ENCODE measurements at regions not wholly inside any gene's neighbourhood (a gene's known extent, or its start where the extent isn't known, plus 50 kb on each side); places are given as distances from the start of the nearest gene placed in this dataset.
"Not testable (repeated sequence)": the region's sequence is repeated elsewhere in the genome, so short reads cannot be mapped to it uniquely, and the experiment has no call there.

DNA sequence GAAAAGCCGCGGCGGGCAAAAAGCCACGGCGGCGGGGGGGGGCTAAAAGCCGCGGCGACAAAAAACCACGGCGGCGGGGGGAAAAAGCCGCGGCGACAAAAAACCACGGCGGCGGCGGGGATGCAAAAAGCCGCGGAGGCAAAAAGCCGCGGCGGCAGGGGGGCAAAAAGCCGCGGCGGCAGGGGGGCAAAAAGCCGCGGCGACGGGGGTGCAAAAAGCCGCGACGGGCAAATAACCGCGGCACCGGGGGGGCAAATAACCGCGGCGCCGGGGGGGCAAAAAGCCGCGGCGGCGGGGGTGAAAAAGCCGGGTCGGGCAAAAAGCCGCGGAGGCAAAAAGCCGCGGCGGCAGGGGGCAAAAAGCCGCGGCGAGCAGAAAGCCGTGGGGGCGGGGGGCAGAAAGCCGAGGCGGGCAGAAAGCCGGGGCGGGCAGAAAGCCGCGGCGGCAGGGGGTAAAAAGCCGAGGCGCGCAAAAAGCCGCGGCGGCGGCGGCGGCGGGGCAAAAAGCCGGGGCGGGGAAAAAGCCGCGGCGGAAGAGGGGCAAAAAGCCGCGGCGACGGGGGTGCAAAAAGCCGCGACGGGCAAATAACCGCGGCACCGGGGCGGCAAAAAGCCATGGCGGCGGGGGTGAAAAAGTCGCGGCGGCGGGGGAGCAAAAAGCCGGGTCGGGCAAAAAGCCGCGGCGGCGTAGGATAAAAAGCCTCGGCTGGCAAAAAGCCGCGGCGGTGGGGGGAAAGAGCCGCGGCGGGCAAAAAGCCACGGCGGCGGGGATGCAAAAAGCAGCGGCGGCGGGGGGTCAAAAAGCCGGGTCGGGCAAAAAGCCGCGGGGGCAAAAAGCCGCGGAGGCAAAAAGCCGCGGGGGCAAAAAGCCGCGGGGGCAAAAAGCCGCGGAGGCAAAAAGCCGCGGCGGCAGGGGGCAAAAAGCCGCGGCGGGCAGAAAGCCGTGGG, 1632.4 kb downstream of the RPIA start:
- H3K36me3 Mint-ChIP-seq (ENCODE audit: low read depth); intact Hi-C loops (cut with micrococcal nuclease); H3K9me3 Mint-ChIP-seq; H3K27ac Mint-ChIP-seq; H3K4me1 Mint-ChIP-seq (ENCODE audit: low read depth): not testable (repeated sequence)
- peaks cover 23% of the 10 kb centered on the region for H3K27me3 Mint-ChIP-seq
- peak overlapping the region; percentile 89 for H3K4me3 Mint-ChIP-seq

DNA sequence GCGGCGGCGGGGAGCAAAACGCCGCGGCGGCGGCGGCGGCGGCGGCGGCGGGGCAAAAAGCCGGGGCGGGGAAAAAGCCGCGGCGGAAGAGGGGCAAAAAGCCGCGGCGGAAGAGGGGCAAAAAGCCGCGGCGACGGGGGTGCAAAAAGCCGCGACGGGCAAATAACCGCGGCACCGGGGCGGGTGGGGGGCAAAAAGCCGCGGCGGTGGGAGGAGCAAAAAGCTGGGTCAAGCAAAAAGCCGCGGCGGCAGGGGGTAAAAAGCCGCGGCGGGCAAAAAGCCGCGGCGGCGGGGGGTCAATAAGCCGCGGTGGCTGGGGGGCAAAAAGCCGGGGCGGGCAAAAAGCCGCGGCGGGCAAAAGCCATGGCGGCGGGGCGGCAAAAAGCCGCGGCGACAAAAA, 1633.2 kb downstream of the RPIA start:
- H3K9me3 Mint-ChIP-seq; intact Hi-C loops (cut with micrococcal nuclease); H3K4me1 Mint-ChIP-seq (ENCODE audit: low read depth); H3K27ac Mint-ChIP-seq; H3K36me3 Mint-ChIP-seq (ENCODE audit: low read depth): not testable (repeated sequence)
- H3K27me3 Mint-ChIP-seq: peaks cover 23% of the 10 kb centered on the region
- H3K4me3 Mint-ChIP-seq: peak overlapping the region; percentile 89

DNA sequence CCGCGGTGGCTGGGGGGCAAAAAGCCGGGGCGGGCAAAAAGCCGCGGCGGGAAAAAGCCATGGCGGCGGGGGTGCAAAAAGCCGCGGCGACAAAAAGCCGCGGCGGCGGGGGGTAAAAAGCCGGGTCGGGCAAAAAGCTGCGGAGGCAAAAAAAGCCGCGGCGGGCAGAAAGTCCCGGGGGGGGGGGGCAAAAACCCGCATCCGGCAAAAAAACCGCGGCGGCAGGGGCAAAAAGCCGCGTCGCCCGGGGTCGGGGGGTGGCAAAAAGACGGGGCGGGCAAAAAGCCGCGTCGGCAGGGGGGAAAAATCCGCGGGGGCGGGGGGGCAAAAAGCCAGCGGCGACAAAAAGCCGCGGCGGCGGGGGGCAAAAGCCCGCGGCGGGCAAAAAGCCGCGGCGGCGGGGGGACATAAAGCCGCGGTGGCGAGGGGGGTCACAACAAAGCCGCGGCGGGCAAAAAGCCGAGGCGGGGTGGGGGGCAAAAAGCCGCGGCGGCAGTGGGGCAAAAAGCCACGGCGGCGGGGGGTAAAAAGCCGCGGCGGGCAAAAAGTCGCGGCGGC, 1634.4 kb downstream of the RPIA start:
- H3K27ac Mint-ChIP-seq; H3K9me3 Mint-ChIP-seq; H3K4me1 Mint-ChIP-seq (ENCODE audit: low read depth); H3K36me3 Mint-ChIP-seq (ENCODE audit: low read depth); intact Hi-C loops (cut with micrococcal nuclease); H3K4me3 Mint-ChIP-seq: not testable (repeated sequence)
- peaks cover 22% of the 10 kb centered on the region for H3K27me3 Mint-ChIP-seq

DNA sequence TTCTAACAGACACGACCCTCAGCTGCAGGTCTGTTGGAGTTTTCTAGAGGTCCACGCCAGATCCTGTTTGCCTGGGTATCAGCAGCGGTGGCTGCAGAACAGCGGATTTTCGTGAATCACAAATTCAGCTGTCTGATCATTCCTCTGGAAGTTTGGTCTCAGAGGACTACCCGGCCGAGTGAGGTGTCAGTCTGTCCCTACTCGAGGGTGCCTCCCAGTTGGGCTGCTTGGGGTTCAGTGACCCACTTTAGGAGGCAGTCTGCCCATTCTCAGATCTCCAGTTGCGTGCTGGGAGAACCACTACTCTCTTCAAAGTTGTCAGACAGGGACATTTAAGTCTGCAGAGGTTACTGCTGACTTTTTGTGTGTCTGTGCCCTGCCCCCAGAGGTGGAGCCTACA, 1664.1 kb downstream of the RPIA start:
- intact Hi-C loops (cut with micrococcal nuclease); H3K27ac Mint-ChIP-seq; H3K4me3 Mint-ChIP-seq; H3K4me1 Mint-ChIP-seq (ENCODE audit: low read depth); H3K36me3 Mint-ChIP-seq (ENCODE audit: low read depth): not testable (repeated sequence)
- Mint-ChIP-seq H3K27me3 (peaks cover 10% of the 10 kb centered on the region), H3K9me3 (peaks cover 11% of the 10 kb centered on the region)

DNA sequence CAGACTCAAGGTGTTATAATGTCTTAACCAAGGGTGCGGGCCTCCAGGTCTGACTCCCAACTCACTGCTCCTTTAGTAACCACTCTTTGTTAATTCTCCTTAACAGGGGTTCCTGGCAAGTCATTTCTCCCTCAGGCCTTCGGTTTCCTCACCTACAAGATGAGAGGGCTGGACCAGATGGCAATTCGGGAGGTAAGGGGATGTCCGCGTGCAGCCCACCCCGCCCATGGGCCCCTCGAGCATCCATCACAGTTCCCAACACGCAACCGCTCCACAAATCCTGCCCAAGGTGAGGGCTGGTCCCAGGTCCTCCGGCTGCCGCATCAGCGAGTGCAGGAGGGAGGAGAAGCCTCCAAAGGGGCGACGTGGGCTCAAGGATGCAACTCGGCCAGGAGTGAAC, 1667.9 kb downstream of the RPIA start:
- peaks cover 13% of the 10 kb centered on the region for H3K27me3 Mint-ChIP-seq
- intact Hi-C loops (cut with micrococcal nuclease); H3K36me3 Mint-ChIP-seq (ENCODE audit: low read depth); H3K4me1 Mint-ChIP-seq (ENCODE audit: low read depth); H3K27ac Mint-ChIP-seq; H3K4me3 Mint-ChIP-seq: not testable (repeated sequence)
- peaks cover 11% of the 10 kb centered on the region for H3K9me3 Mint-ChIP-seq

DNA sequence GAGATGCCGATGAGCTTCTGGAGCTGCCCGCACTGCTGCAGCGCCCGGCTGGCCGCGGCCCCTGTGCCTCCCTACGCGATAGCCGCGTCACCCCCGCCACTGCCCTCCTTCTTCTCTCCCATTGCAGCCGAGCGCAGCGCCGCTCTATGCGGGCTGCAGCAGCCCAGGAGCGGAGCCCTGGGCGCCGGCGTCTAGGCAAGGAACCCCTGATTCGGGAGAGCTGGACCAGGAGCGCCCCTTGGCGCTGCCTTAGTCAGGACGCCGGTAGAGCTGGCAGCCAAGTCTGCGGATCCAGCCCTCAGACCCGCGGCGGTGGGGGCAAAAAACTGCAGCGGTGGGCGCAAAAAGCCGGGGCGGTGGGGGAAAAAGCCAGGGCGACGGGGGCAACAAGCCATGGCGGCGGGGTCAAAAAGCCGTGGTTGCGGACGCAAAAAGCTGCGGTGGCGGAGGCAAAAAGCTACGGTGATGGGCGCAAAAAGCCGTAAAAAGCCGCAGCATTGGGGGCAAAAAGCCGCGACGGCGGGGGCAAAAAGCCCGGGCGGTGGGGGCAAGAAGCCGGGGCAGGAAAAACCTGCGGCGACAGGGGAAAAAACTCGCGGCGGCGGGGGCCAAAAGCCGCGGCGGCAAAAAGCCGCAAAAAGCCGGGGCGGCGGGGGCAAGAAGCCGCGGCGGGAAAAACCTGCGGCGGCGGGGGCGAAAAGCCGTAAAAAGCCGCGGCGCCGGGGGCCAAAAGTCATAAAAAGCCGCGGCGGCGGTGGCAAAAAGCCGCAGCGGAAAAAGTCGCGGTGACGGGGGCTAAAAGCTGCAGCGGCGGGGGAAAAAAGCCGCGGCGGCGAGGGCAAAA, 1668.6 kb downstream of the RPIA start:
- Mint-ChIP-seq H3K27me3 (peaks cover 13% of the 10 kb centered on the region), H3K9me3 (peaks cover 11% of the 10 kb centered on the region)
- H3K4me3 Mint-ChIP-seq; H3K36me3 Mint-ChIP-seq (ENCODE audit: low read depth); intact Hi-C loops (cut with micrococcal nuclease); H3K27ac Mint-ChIP-seq; H3K4me1 Mint-ChIP-seq (ENCODE audit: low read depth): not testable (repeated sequence)

DNA sequence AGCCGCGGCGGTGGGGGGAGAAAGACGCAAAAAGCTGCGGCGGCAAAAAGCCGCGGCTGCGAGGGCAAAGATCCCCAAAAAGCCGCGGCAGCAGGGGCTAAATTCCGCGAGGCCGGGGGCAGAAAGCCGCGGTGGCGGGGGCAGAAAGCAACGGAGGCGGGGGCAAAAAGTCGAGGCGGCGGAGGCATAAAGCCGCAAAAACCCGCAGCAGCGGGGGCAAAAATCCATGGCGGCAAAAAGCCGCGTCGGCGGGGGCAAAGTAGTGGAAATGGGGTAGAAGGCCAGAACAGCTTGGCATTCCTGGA, 1669.2 kb downstream of the RPIA start:
- H3K27ac Mint-ChIP-seq; H3K36me3 Mint-ChIP-seq (ENCODE audit: low read depth); H3K4me1 Mint-ChIP-seq (ENCODE audit: low read depth); H3K4me3 Mint-ChIP-seq; intact Hi-C loops (cut with micrococcal nuclease): not testable (repeated sequence)
- Mint-ChIP-seq H3K9me3 (peaks cover 11% of the 10 kb centered on the region), H3K27me3 (peaks cover 16% of the 10 kb centered on the region)

Data from dendritic cell treated with granulocyte-macrophage colony-stimulating factor and Interleukin-4, amounts not matched to agents 40 ng/mL and 50 ng/mL, for 4 days (primary cell).